HFFc6 (cell line): ENCODE measurements at regions not wholly inside any gene's neighbourhood (a gene's known extent, or its start where the extent isn't known, plus 50 kb on each side); places are given as distances from the start of the nearest gene placed in this dataset.

Experiments used
- DNase-seq: peaks from one replicate; pipeline ENCODE4 v3.0.0-alpha.2; 2018
- H3K27ac Mint-ChIP-seq: 2 replicates; pipeline ENCODE4 v1.8.0; 2020; ENCODE audit warnings: mild to moderate bottlenecking, mixed read lengths
- H3K27me3 Mint-ChIP-seq: 2 replicates; pipeline ENCODE4 v1.8.0; 2021; ENCODE audit warnings: mild to moderate bottlenecking, moderate library complexity, mixed read lengths; ENCODE audit not compliant: insufficient read depth
- H3K36me3 Mint-ChIP-seq: 2 replicates; pipeline ENCODE4 v1.8.0; 2021; ENCODE audit warnings: low read depth, mixed read lengths
- H3K4me1 Mint-ChIP-seq: 2 replicates; pipeline ENCODE4 v1.8.0; 2020; ENCODE audit warnings: low read depth, mixed read lengths
- H3K4me3 Mint-ChIP-seq: 2 replicates; pipeline ENCODE4 v1.8.0; 2020; ENCODE audit warnings: mild to moderate bottlenecking, moderate library complexity, mixed read lengths
- H3K9me3 Mint-ChIP-seq: 2 replicates; pipeline ENCODE4 v1.8.0; 2020; ENCODE audit warnings: mild to moderate bottlenecking, mixed read lengths
- CTCF ChIP-seq: fragments of 200-600 bp; sonication (generic); IDR thresholded peaks from 2 replicates; pipeline ENCODE4 v1.5.0; 2021; ENCODE audit warnings: antibody characterized with exemption, mild to moderate bottlenecking

DNA sequence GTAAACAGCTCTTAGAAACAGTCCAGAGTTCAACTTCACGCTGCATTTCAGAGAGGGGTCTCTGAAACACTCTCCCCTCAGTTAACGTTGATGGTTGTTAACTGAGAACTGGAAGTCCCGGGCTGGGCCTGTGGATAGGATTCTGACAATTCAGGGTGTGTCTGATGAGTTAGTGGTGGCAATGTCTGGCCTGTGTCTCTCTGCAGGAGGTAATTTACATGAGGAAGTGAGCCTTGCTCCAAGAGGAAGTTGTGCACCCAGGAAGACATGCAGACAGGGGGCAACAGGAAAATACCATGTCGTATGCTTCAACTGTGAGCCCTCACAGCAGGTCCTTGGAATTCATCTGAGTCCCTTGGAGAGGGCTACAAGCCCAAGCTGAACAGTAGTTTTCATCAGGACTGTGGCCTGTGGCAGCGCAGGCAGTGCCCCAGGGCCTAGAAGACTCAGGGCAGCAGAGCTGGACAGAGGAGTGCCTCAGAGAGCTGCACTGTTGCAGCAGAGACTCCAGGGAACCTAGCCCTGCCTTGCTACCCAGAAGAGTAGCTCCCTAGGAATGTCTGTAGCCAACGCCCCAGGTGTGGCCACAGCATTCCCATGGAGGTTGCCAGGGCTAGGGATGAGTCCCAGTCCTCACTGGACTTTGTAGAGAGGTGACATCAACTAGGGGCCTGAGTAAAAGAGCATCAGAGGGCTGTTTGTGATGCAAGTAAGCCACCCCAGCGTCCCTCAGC, 104.6 kb upstream of the SELENOK start:
- DNase-seq = no peak

GRCh38 chr3:53994986-53995603, 103.4 kb upstream of the SELENOK start:
- DNase-seq = no peak
- Mint-ChIP-seq H3K4me3 (no peak overlapping the region), H3K36me3 (no peaks in the 10 kb centered on the region), H3K27me3 (no peaks in the 10 kb centered on the region; the same call in 1 of the 2 replicates), H3K9me3 (peaks cover 9% of the 10 kb centered on the region), H3K4me1 (no peaks in the 10 kb centered on the region), H3K27ac (no peak overlapping the region)
- TF ChIP-seq CTCF = no peak

More for the DNA sequence above, 104.6 kb upstream of the SELENOK start:
- no peaks in the 10 kb centered on the region for H3K4me1 Mint-ChIP-seq
- H3K27ac Mint-ChIP-seq = no peak overlapping the region
- no peaks in the 10 kb centered on the region; the same call in 1 of the 2 replicates for H3K27me3 Mint-ChIP-seq
- no peak overlapping the region for H3K4me3 Mint-ChIP-seq
- H3K9me3 Mint-ChIP-seq = peaks cover 9% of the 10 kb centered on the region
- no peaks in the 10 kb centered on the region for H3K36me3 Mint-ChIP-seq
- no peak for TF ChIP-seq CTCF

DNA sequence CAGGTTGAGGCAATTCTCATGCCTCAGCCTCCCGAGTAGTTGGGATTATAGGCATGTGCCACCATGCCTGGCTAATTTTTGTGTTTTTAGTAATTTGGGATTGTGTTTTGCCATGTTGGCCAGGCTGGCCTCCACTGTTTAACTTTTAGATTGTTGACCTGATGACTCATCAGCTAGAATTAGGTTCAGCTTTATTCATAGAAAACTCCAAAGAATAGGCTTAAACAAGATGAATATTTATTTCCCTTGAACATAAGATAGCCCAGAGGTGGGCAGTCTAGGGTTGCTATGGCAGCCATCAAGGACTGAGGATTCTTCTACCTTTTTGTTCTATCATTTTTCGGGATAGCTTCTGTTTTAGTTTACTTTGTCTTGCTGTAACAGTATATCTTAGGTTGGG, 99.6 kb upstream of the SELENOK start:
- Mint-ChIP-seq H3K4me1 (no peaks in the 10 kb centered on the region), H3K36me3 (no peaks in the 10 kb centered on the region), H3K27ac (no peak overlapping the region), H3K9me3 (peaks cover 6% of the 10 kb centered on the region), H3K27me3 (no peaks in the 10 kb centered on the region), H3K4me3 (no peak overlapping the region)
- DNase-seq = no peak
- TF ChIP-seq CTCF = no peak

DNA sequence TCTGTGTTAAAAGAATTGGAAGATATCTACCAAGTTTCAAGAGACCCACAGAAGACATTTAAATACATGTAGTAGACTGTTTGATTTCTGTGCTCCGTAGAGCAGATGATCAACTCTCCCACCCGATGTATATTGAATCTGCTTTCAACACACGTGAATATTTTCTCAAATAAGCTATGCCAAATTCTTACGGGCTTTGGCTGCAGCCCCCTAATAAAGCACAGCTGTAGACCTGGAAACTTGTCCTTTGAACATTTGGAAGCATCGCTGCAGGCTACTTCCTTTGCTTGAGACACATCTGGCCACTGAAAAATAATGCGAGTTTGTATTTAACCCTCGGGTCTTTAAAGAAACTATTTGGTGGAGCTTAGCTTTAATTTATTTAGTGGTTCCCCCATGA, 98.3 kb upstream of the SELENOK start:
- H3K4me1 Mint-ChIP-seq = no peaks in the 10 kb centered on the region
- DNase-seq = no peak
- H3K27me3 Mint-ChIP-seq = no peaks in the 10 kb centered on the region
- H3K36me3 Mint-ChIP-seq = no peaks in the 10 kb centered on the region
- TF ChIP-seq CTCF = no peak
- H3K27ac Mint-ChIP-seq = no peak overlapping the region
- H3K4me3 Mint-ChIP-seq = no peak overlapping the region
- peaks cover 13% of the 10 kb centered on the region for H3K9me3 Mint-ChIP-seq

DNA sequence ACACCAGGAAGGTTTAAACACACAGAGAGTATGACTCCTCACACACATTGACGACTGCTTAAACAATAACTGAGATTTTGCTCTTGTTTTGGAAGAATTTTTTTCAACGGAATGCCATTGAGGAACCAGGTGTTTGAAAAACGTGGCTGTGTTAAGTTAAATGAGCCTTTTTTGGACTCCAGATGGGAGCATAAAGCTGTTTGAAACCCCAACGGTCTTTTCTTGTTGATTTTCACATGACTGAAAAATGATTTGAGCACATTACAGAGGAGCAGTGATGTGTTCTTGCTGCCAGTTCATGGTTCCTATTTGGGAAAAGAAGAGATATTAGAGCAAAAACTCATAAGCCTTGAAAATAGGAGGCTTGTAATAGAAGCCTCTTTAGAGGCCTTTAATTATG, 97.8 kb upstream of the SELENOK start:
- Mint-ChIP-seq H3K4me1 (no peaks in the 10 kb centered on the region), H3K4me3 (no peak overlapping the region), H3K9me3 (peaks cover 15% of the 10 kb centered on the region), H3K27ac (no peak overlapping the region), H3K27me3 (no peaks in the 10 kb centered on the region), H3K36me3 (no peaks in the 10 kb centered on the region)
- TF ChIP-seq CTCF = no peak
- no peak for DNase-seq
